NCI-H2029 treated with DMSO at 0.1 percent for 48 hours (cell line): ENCODE measurements at regions not wholly inside any gene's neighbourhood (a gene's known extent, or its start where the extent isn't known, plus 50 kb on each side); places are given as distances from the start of the nearest gene placed in this dataset.

ENCODE experiments used
- DNase-seq: peaks from one replicate; lab custom pipeline; 2025; lab: John Stamatoyannopoulos, UW

DNA sequence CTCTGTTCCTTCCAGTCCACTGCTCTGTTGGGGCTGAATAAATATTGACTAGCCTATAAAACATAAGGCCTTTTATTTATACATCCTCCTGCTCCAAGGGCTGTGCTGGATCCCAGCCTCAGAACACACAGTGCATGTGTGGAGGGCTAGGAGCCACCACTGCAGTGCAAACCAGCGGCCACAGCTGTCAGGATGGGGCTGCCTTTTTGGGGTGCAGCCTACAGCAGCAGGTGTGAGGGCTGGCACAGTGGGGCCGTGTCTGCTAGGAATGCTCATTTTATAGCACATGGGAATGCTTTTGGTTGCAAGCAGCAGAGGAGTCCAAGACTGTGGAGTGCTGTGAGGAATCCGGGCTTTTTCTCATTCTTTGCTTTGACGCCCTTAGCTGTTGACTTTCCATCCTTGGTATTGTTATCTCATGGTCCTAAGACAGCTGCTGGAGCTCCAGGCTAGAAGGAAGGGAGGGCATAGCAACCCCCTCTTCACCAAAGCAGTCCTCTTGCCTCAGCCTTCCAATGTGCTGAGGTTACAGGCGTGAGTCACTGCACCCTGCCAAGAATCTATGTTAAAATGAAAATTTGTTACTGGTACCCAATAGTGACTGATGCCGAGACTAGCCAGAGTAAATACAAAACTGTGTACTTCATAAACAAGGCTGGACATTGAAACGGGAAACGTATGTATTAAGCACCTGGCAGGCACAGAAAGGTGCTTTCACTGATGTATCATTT is 334.3 kb upstream of the GATB start:
- DNase-seq: peak; percentile 69

- DNase-seq: no peak
These were observed 330.6 kb upstream of the GATB start for GRCh38 chr4:152091405-152091804.

DNA sequence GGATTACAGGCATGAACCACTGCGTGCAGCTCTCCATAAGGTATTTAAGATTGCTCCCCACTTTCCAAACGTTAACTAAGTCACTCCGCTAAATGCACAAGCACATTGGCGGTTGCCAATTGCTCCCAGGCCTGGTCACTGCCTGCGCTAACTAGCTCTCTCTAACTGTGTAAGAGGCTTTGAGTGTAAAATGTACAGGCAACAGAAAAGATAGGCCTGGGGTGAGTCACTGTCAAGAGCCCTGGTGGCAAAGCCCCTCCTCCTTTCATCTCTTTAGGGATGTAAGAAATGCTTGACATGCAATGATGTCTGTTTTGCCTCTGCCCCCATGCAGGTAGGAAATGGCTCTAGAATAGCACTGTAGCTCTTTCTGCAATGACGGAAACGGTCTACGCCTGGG is 329.7 kb upstream of the GATB start:
- DNase-seq: no peak

DNA sequence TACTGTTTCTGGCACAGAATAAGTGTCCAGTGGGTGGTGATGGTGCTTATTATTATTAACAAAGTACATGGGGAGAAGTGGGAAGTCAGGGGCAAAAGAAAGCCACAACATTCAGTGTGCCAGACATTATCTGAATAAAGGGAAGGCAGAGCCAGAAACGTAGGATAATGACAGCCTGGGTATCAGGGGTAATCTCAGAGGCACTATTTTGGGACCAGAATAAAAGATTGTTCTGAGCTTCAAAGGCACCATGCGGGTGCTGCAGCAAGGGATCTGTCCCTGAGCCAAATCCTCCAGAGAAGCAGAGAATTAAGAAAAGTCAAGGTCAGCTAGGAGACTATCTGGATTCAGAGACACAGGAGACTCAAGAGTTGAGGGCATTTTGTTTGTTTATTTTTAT is 328.8 kb upstream of the GATB start:
- no peak for DNase-seq

DNA sequence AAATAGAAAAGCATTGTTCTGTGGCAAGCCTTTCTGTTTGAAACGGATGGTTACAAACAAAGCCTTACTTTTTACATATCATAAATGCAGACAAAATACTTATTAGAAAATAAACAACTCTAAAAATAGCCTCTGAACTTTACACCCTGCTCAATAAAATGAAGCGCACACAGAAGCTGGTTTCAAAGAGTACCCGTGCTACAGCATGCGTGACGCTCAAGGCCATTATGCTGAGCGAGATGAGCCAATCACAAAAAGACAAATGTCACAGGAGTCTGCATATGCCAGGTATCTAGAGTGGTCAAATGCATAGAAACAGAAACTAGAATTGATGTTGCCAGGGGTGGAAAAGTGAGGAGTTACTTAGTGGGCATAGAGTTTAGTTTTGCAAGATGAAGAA is 326.5 kb upstream of the GATB start:
- DNase-seq: no peak

GRCh38 chr4:152085657-152086056 is 324.9 kb upstream of the GATB start:
- no peak for DNase-seq

DNA sequence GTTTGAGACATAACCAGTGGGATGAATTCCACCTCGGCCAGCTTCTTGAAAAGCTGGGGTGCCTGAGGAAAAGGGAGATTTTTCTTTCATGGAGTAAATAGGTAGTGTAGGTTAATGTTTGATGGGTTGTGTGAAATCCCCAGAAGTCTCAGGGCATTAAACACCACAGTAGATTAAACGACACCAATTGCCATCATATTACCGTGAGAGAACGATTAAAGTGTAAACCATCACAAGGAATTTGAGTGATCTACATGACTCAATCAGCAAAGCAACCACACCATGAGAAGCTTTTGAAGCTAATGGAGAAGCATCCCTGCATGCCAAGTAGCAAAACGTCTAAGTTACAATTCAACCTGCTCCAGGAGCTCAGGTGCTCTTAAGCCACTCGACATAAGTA is 322.5 kb upstream of the GATB start:
- no peak for DNase-seq

DNA sequence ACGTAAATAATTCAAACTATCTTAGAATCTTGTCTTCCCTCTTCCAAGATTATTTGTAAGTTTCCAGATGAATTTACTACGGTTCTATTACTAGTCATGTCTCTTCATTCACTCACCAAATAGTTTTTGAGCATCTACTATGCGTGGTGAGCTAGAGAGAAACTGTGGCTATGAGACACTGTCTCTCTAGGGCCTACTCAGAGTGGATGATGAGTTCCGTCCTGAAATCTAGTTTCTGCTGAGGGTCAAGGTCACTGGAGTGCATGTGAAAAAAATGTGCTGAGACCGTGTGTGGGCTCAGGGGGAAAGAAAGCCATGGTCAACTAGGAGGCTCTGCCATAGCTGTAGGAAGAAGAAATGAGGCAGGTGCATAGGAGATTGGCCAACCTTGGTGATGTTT is 320.2 kb upstream of the GATB start:
- no peak for DNase-seq

DNA sequence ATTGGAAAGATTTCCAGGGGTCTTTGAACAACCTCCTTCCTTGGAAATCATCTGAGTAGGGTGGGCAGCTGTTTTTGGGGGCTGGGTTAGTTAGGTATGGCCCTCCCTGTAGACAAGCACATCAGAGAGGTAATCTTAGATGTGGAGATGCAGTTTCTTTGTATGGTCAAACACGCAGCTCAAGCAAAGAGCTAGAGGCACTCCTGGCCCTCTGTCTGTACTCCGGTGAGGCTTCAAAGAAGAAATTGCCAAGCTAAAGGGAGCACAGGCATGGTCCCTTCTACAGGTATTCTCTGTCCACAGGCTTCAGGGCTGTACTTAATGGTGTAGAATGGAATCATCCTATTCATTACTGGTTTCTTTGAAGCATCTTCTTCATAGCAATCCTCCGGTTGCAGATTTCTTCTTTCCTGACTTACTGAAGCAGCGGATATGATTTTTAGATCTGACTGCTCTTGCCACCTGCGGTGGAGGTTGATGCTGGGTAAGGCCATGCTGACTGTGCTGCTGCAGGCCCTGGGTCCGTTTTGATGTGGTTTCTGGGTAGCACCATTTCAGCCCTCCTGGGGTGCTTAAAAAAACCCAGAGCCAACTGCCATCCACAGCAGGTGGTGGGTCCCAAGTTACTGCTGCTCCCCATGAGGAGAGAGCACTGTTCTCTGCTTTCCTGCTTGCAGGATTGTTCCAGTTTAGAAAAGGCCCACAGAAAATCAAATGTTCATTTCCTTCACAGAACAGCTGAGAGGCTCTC is 318.9 kb upstream of the GATB start:
- no peak for DNase-seq

DNA sequence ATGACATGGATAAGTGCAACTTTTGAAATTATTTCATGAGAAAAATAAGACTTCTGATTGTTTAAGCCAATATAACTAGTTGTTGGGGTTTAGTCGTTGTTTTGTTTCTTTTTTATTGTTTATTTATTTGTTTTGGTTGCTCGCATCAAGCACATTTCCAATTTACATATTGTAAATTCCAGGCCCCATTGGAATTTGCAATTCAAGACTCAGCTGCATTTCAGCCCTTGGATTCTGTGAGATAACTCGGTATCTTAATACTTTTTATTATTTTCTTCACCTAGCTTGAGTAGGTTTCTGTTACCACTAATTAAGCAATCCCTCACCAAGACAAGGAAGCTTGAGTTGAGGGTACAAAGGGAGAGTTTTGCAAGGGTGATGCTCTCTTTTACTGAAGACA is 318.3 kb upstream of the GATB start:
- no peak for DNase-seq

GRCh38 chr4:152077582-152077981 is 316.8 kb upstream of the GATB start:
- DNase-seq: no peak

GRCh38 chr4:152075253-152075928 is 314.6 kb upstream of the GATB start:
- DNase-seq: no peak

- no peak for DNase-seq
These were observed 313.8 kb upstream of the GATB start for GRCh38 chr4:152074573-152074972.

GRCh38 chr4:152074088-152074437 is 313.3 kb upstream of the GATB start:
- DNase-seq: no peak

- DNase-seq: no peak
These were observed 312.7 kb upstream of the GATB start for GRCh38 chr4:152073351-152074087.

DNA sequence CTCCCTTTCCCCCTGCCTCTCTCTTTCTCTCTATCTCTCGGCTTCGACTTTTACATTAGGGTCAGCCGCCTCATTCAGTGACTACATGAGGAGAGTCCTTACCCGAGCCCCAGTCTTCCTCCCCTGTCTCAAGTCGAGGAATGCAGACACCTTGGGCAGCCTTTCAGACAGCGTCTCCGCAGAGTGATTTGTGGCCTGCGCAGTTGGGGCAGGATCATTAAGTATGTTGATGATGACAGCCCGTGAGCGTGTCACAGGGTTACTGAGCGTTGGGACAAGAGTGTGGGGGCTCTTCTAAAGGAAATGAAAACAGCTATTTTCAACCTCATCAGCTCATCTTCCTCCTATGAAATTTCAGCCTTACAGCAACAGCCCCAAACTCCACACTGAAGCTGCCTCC is 312.1 kb upstream of the GATB start:
- no peak for DNase-seq

DNA sequence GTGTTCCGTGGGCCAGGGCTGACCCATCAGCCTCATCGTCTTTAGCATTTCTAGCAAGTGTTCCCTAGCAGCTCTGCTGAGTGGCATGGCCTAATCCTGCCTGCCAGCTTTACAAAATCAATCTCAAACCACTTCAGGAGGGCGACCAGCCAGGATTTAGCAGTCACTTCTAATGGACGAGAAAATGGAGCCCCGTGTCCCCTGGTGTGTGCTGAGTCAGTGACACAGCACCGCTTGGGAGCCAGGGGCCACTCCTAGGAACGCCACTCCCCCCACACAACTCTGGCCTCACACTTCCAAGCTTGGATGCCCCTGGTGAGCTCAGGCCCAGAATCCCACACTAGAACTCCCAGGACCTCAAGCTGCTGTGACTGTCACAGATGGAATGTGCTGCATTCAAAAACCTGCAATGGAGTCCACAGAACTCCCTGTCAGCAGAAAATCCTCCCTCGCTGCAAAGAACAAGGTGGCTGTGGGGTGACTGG is 311.2 kb upstream of the GATB start:
- DNase-seq: no peak

GRCh38 chr4:152070854-152071253 is 310.0 kb upstream of the GATB start:
- no peak for DNase-seq

GRCh38 chr4:152068866-152069265 is 308.1 kb upstream of the GATB start:
- DNase-seq: no peak

DNA sequence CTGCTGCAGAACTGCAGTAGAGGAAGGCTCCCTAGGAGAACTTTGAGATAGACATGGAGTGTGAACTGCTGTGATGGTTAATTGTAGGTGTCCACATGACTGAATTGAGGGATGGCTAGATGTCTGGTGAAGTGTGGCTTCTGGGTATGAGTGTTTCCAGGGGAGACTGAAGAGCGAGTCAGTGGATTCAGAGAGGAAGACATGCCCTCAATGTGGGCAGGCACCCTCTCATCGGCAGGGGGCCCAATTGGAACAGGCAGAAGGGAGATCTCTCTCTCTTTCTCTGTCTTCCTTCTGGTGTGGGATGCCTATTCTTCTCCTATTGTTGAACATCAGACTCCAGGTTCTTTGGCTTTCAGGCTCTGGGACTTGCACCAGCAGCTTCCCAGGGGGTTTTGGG is 304.7 kb upstream of the GATB start:
- DNase-seq: no peak

GRCh38 chr4:152064753-152065152 is 303.9 kb upstream of the GATB start:
- no peak for DNase-seq

GRCh38 chr4:152064282-152064681 is 303.5 kb upstream of the GATB start:
- DNase-seq: no peak
